PC-3 (cell line): ENCODE measurements at regions not wholly inside any gene's neighbourhood (a gene's known extent, or its start where the extent isn't known, plus 50 kb on each side); places are given as distances from the start of the nearest gene placed in this dataset.

ENCODE experiments used
- ATAC-seq: fragments of 200-7000 bp; cut with Tn5 transposase; 2 replicates; pipeline ENCODE4 v1.9.1; 2020; ENCODE audit warnings: mild to moderate bottlenecking, moderate library complexity
- BruUV-seq: library from RNA; stranded (reverse); fragments of 400-500 nt; replicated peaks from 2 replicates; lab custom pipeline; 2021; lab: Mats Ljungman, UMichigan
- CTCF ChIA-PET: fragments of 300-600 bp; sonication (Branson Sonifier 250); formaldehyde crosslinking; loops from one replicate; lab custom pipeline; 2022; ENCODE audit warnings: antibody characterized with exemption; lab: Charles Lee
- POLR2A ChIA-PET: fragments of 300-600 bp; sonication (Branson Sonifier 250); formaldehyde crosslinking; loops from one replicate; lab custom pipeline; 2022; ENCODE audit warnings: antibody characterized with exemption; ENCODE audit not compliant: unreplicated experiment; lab: Charles Lee
- DNase-seq: peaks from one replicate; pipeline ENCODE4 v3.0.0-alpha.2; 2015
- H2AFZ ChIP-seq: fragments of 300-600 bp; sonication (generic); 2 replicates; pipeline ENCODE4 v1.6.0; 2016; ENCODE audit warnings: antibody characterized with exemption, low read length
- H3F3A ChIP-seq: fragments of 300-600 bp; sonication (generic); one replicate; pipeline ENCODE4 v1.6.0; 2017; ENCODE audit warnings: antibody characterized with exemption, low read length, control low read depth, mild to moderate bottlenecking; ENCODE audit not compliant: unreplicated experiment
- H3K27ac ChIP-seq: fragments of 300-600 bp; sonication (generic); 2 replicates; pipeline ENCODE4 v1.5.1; 2016; ENCODE audit warnings: mild to moderate bottlenecking, low read length
- H3K27me3 ChIP-seq: fragments of 300-600 bp; sonication (generic); 2 replicates; pipeline ENCODE4 v1.6.1; 2016; ENCODE audit warnings: low read length, mixed read lengths
- H3K36me3 ChIP-seq: fragments of 300-600 bp; sonication (generic); 2 replicates; pipeline ENCODE4 v1.6.1; 2016; ENCODE audit warnings: low read depth, mixed run types, low read length, mixed read lengths
- H3K4me1 ChIP-seq: fragments of 300-600 bp; sonication (generic); 2 replicates; pipeline ENCODE4 v1.5.1; 2016; ENCODE audit warnings: low read length; ENCODE audit not compliant: insufficient read depth
- H3K4me2 ChIP-seq: fragments of 300-600 bp; sonication (generic); 2 replicates; pipeline ENCODE4 v1.6.0; 2016; ENCODE audit warnings: low read length
- H3K4me3 ChIP-seq: fragments of 300-600 bp; sonication (generic); 2 replicates; pipeline ENCODE4 v1.5.1; 2016; ENCODE audit warnings: mild to moderate bottlenecking, low read length, mixed read lengths
- H3K79me2 ChIP-seq: fragments of 300-600 bp; sonication (generic); 2 replicates; pipeline ENCODE4 v1.6.1; 2017; ENCODE audit warnings: low read length, mixed read lengths
- H3K9ac ChIP-seq: fragments of 300-600 bp; sonication (generic); 2 replicates; pipeline ENCODE4 v1.6.0; 2016; ENCODE audit warnings: mild to moderate bottlenecking, low read length
- H3K9me2 ChIP-seq: fragments of 300-600 bp; sonication (generic); replicated peaks from 2 replicates; pipeline ENCODE4 v1.6.1; 2016; ENCODE audit warnings: mixed run types, low read length, mixed read lengths
- H3K9me3 ChIP-seq: fragments of 300-600 bp; sonication (generic); 2 replicates; pipeline ENCODE4 v1.6.1; 2016; ENCODE audit warnings: low read length, mixed read lengths
- H4K20me1 ChIP-seq: fragments of 300-600 bp; sonication (generic); 2 replicates; pipeline ENCODE4 v1.6.1; 2016; ENCODE audit warnings: low read length, mixed read lengths
- CTCF ChIP-seq: fragments of 300-600 bp; sonication (generic); conservative IDR thresholded peaks from 2 replicates; pipeline ENCODE4 v1.5.1; 2017; ENCODE audit warnings: antibody characterized with exemption, low read depth, mild to moderate bottlenecking, low read length
- EZH2 ChIP-seq: fragments of 300-600 bp; sonication (generic); IDR thresholded peaks from one replicate; pipeline ENCODE4 v1.6.1; 2017; ENCODE audit warnings: antibody characterized with exemption, mild to moderate bottlenecking, low read length; ENCODE audit not compliant: unreplicated experiment
- EZH2phosphoT487 ChIP-seq: fragments of 300-600 bp; sonication (generic); IDR thresholded peaks from 2 replicates; pipeline ENCODE4 v1.6.1; 2018; ENCODE audit warnings: mild to moderate bottlenecking, antibody characterized with exemption, low read length, borderline replicate concordance
- intact Hi-C: fragments of 100-400 bp; cut with micrococcal nuclease; formaldehyde crosslinking; loops from 2 replicates; pipeline ENCODE4 v1.9.0; 2023

GRCh38 chr3:41073190-41073589, 126.1 kb upstream of the CTNNB1 start:
- no peaks in the 10 kb centered on the region for H3F3A ChIP-seq
- no peaks in the 10 kb centered on the region for H3K79me2 ChIP-seq
- H2AFZ ChIP-seq, result no peak overlapping the region
- H3K36me3 ChIP-seq, result no peaks in the 10 kb centered on the region
- no peaks in the 10 kb centered on the region for H3K4me1 ChIP-seq
- no peaks in the 10 kb centered on the region for H3K9me2 ChIP-seq
- H4K20me1 ChIP-seq, result no peaks in the 10 kb centered on the region
- no peaks in the 10 kb centered on the region for H3K27me3 ChIP-seq
- no peak overlapping the region for H3K27ac ChIP-seq
- no peaks in the 10 kb centered on the region for H3K9me3 ChIP-seq
- no peak for TF ChIP-seq CTCF
- no peak for TF ChIP-seq EZH2phosphoT487
- TF ChIP-seq EZH2, result no peak
- ChIA-PET CTCF (no interaction called here), POLR2A (no interaction called here)
- intact Hi-C loops, result no loop called here
- no peak overlapping the region for H3K4me2 ChIP-seq
- H3K4me3 ChIP-seq, result no peak overlapping the region
- peak; percentile 16 for DNase-seq
- no peak overlapping the region for H3K9ac ChIP-seq
- no TSS peak for BruUV-seq
- no peak for ATAC-seq

GRCh38 chr3:41075975-41076374, 123.3 kb upstream of the CTNNB1 start:
- Histone ChIP-seq H3K4me3 (no peak overlapping the region), H3K9me2 (no peaks in the 10 kb centered on the region), H3K36me3 (no peaks in the 10 kb centered on the region), H3K27me3 (peaks cover 13% of the 10 kb centered on the region; the same call in 1 of the 2 replicates), H3K27ac (no peak overlapping the region), H3K79me2 (no peaks in the 10 kb centered on the region), H3K4me2 (no peak overlapping the region), H3K9ac (no peak overlapping the region), H3K9me3 (no peaks in the 10 kb centered on the region), H3F3A (no peaks in the 10 kb centered on the region), H2AFZ (no peak overlapping the region), H4K20me1 (no peaks in the 10 kb centered on the region), H3K4me1 (no peaks in the 10 kb centered on the region)
- DNase-seq (no peak), ATAC-seq (no peak)
- intact Hi-C loops, result no loop called here
- TF ChIP-seq EZH2phosphoT487 (no peak), EZH2 (no peak), CTCF (no peak)
- POLR2A ChIA-PET, result no interaction called here
- no TSS peak for BruUV-seq
- CTCF ChIA-PET, result no interaction called here

GRCh38 chr3:41076399-41076798, 122.9 kb upstream of the CTNNB1 start:
- Histone ChIP-seq H3K9me2 (no peaks in the 10 kb centered on the region), H3K4me1 (no peaks in the 10 kb centered on the region), H3K4me3 (no peak overlapping the region), H3K27ac (no peak overlapping the region), H3K9me3 (no peaks in the 10 kb centered on the region), H2AFZ (no peak overlapping the region), H3K27me3 (peaks cover 14% of the 10 kb centered on the region; the same call in 1 of the 2 replicates), H3K9ac (no peak overlapping the region), H3F3A (no peaks in the 10 kb centered on the region), H3K4me2 (no peak overlapping the region), H4K20me1 (no peaks in the 10 kb centered on the region), H3K36me3 (no peaks in the 10 kb centered on the region), H3K79me2 (no peaks in the 10 kb centered on the region)
- DNase-seq (no peak), ATAC-seq (no peak)
- no TSS peak for BruUV-seq
- intact Hi-C loops, result no loop called here
- CTCF ChIA-PET, result no interaction called here
- TF ChIP-seq EZH2 (no peak), CTCF (no peak), EZH2phosphoT487 (no peak)
- POLR2A ChIA-PET, result no interaction called here
